ENCODE measurements at regions not wholly inside any gene's neighbourhood (a gene's known extent, or its start where the extent isn't known, plus 50 kb on each side); places are given as distances from the start of the nearest gene placed in this dataset.

DNA sequence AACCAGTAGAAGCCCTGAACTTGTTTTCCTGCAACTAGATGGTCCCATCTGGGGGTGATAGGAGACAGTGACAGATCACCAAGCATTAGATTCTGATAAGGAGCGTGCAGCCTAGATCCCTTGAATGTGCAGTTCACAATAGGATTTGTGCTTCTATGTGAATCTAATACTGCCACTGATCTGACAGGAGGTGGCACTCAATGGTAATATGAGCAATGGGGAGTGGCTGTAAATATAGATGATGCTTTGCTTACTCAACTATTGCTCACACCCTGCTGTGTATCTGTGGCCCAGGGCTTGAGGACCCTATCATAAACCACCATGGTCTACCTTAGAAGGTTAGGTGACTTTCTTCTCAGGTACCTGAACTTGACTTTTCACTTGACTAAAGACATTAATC lies 417.1 kb upstream of the ARHGEF26 start:
- TF ChIP-seq ZNF274 (IDR thresholded peaks at IDR 0.05; ENCODE audit: low read depth, low read length) (no peak), JUND (IDR thresholded peaks at IDR 0.05) (no peak), POLR2A (IDR thresholded peaks at IDR 0.05; ENCODE audit: borderline replicate concordance, extremely low read depth, insufficient read depth, insufficient read length) (no peak), EZH2 (IDR thresholded peaks at IDR 0.05) (no peak), CEBPB (IDR thresholded peaks at IDR 0.05; ENCODE audit: low read depth) (no peak), ZFX (IDR thresholded peaks at IDR 0.05) (no peak)
- TF ChIP-seq, protein P1, sequence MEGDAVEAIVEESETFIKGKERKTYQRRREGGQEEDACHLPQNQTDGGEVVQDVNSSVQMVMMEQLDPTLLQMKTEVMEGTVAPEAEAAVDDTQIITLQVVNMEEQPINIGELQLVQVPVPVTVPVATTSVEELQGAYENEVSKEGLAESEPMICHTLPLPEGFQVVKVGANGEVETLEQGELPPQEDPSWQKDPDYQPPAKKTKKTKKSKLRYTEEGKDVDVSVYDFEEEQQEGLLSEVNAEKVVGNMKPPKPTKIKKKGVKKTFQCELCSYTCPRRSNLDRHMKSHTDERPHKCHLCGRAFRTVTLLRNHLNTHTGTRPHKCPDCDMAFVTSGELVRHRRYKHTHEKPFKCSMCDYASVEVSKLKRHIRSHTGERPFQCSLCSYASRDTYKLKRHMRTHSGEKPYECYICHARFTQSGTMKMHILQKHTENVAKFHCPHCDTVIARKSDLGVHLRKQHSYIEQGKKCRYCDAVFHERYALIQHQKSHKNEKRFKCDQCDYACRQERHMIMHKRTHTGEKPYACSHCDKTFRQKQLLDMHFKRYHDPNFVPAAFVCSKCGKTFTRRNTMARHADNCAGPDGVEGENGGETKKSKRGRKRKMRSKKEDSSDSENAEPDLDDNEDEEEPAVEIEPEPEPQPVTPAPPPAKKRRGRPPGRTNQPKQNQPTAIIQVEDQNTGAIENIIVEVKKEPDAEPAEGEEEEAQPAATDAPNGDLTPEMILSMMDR (IDR thresholded peaks at IDR 0.05 in 2 of 3, conservative IDR thresholded peaks at IDR 0.05 in 1 of 3; ENCODE audit: borderline replicate concordance in 1 of 3, insufficient read depth in 1 of 3, low read depth in 2 of 3, low read length in 2 of 3) = no peak
- TF ChIP-seq, protein P2, sequence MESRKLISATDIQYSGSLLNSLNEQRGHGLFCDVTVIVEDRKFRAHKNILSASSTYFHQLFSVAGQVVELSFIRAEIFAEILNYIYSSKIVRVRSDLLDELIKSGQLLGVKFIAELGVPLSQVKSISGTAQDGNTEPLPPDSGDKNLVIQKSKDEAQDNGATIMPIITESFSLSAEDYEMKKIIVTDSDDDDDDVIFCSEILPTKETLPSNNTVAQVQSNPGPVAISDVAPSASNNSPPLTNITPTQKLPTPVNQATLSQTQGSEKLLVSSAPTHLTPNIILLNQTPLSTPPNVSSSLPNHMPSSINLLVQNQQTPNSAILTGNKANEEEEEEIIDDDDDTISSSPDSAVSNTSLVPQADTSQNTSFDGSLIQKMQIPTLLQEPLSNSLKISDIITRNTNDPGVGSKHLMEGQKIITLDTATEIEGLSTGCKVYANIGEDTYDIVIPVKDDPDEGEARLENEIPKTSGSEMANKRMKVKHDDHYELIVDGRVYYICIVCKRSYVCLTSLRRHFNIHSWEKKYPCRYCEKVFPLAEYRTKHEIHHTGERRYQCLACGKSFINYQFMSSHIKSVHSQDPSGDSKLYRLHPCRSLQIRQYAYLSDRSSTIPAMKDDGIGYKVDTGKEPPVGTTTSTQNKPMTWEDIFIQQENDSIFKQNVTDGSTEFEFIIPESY (IDR thresholded peaks at IDR 0.05; ENCODE audit: extremely low read depth, insufficient replicate concordance, low read length) = no peak
- TF ChIP-seq, protein P3, sequence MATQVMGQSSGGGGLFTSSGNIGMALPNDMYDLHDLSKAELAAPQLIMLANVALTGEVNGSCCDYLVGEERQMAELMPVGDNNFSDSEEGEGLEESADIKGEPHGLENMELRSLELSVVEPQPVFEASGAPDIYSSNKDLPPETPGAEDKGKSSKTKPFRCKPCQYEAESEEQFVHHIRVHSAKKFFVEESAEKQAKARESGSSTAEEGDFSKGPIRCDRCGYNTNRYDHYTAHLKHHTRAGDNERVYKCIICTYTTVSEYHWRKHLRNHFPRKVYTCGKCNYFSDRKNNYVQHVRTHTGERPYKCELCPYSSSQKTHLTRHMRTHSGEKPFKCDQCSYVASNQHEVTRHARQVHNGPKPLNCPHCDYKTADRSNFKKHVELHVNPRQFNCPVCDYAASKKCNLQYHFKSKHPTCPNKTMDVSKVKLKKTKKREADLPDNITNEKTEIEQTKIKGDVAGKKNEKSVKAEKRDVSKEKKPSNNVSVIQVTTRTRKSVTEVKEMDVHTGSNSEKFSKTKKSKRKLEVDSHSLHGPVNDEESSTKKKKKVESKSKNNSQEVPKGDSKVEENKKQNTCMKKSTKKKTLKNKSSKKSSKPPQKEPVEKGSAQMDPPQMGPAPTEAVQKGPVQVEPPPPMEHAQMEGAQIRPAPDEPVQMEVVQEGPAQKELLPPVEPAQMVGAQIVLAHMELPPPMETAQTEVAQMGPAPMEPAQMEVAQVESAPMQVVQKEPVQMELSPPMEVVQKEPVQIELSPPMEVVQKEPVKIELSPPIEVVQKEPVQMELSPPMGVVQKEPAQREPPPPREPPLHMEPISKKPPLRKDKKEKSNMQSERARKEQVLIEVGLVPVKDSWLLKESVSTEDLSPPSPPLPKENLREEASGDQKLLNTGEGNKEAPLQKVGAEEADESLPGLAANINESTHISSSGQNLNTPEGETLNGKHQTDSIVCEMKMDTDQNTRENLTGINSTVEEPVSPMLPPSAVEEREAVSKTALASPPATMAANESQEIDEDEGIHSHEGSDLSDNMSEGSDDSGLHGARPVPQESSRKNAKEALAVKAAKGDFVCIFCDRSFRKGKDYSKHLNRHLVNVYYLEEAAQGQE (IDR thresholded peaks at IDR 0.05; ENCODE audit: low read depth) = no peak

All from HCT116 (cell line).